GM13976 (cell line): ENCODE measurements at regions not wholly inside any gene's neighbourhood (a gene's known extent, or its start where the extent isn't known, plus 50 kb on each side); places are given as distances from the start of the nearest gene placed in this dataset.

Experiments used
- DNase-seq: peaks from one replicate; pipeline ENCODE4 v3.0.0; 2012; ENCODE audit warnings: low spot score
- in situ Hi-C: fragments of 300-500 bp; cut with MboI; formaldehyde crosslinking; loops from one replicate; pipeline ENCODE4 v1.12.0; 2022; ENCODE audit warnings: low sequenced_read_pairs, mixed read lengths, inconsistent platforms; ENCODE audit not compliant: unreplicated experiment
- TF ChIP-seq, protein P1 (sequence below): IDR thresholded peaks from 2 replicates; pipeline ENCODE4 v1.5.1; 2012; ENCODE audit warnings: borderline replicate concordance, mild to moderate bottlenecking; ENCODE audit not compliant: insufficient read depth; ENCODE audit errors: extremely low read depth, missing control alignments, control extremely low read depth

DNA sequence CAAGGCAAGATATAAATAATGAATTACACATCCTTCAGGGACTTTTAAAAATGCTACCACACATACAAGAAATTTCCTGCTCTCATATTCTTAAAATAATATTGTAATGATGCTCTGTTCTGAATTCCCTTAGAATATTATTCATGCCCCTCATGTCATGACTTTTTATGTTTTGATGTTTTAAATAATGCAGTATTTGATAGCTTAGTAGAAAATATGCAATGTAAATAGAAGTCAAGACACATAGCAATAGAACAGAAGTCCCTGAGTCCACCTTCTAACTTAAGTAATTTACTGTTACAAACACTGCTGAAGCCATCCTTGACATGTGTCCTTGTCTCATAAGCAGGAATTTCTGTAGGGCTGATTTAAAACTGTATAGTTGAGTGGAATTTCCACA, 1071.2 kb upstream of the LCORL start:
- DNase-seq: no peak
- TF ChIP-seq, protein P1, sequence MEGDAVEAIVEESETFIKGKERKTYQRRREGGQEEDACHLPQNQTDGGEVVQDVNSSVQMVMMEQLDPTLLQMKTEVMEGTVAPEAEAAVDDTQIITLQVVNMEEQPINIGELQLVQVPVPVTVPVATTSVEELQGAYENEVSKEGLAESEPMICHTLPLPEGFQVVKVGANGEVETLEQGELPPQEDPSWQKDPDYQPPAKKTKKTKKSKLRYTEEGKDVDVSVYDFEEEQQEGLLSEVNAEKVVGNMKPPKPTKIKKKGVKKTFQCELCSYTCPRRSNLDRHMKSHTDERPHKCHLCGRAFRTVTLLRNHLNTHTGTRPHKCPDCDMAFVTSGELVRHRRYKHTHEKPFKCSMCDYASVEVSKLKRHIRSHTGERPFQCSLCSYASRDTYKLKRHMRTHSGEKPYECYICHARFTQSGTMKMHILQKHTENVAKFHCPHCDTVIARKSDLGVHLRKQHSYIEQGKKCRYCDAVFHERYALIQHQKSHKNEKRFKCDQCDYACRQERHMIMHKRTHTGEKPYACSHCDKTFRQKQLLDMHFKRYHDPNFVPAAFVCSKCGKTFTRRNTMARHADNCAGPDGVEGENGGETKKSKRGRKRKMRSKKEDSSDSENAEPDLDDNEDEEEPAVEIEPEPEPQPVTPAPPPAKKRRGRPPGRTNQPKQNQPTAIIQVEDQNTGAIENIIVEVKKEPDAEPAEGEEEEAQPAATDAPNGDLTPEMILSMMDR: no peak
- in situ Hi-C loops: no loop called here

DNA sequence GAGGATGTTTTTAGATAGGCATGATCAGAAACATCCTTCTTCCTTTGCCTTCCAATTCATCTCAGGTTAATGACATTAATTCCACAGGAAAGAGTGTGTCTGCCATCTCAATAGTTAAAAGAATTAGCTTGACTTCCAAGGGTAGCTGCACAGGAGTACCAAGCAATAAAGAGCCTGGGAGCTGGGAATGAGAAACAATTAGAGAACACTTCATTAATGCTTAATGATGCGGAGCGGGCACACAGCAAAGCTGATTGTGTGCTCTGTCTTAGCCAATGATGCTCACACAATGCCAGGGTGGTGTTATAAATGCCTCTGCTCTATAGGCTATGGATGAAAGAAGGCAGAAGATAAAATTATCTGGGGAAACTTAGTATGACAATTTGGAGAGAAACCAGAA, 1052.5 kb upstream of the LCORL start:
- DNase-seq: no peak
- in situ Hi-C loops: no loop called here
- TF ChIP-seq, protein P1: no peak

DNA sequence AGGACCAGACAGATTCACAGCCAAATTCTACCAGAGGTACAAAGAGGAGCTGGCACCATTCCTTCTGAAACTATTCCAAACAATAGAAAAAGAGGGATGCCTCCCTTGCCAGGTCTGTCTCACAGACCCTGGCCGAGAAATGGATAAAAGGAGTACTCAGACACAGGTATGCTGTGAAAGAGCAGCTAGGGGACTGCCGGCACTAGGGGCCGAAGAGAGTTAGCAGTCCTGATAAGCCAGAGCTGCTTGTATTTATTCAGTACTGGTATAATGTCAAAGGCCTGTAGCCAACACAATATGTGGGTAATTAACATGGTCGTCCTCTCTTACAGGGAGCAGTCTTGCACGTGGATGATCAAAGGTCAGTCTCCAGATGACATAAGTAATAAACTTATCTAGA, 1042.1 kb upstream of the LCORL start:
- no peak for DNase-seq
- TF ChIP-seq, protein P1: no peak
- in situ Hi-C loops: no loop called here

DNA sequence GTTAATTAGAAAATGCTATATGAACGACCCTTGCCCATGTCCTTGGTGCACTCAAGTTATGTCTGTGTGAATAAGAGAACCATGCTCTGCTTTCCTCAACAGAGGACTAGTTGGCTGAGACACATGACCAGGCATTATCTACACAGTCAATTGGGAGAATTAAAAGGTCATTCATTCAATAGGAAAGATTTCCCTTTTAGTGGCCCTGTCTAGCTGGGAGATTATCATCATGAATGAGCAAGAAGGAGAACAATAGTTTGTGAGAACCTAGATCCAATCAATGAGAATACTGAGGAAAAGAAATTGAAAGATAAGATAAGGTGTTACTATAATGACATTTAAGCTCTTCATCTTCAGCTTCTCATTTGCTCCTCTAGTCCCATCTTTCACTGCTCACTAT, 1033.4 kb upstream of the LCORL start:
- in situ Hi-C loops: no loop called here
- TF ChIP-seq, protein P1: no peak
- no peak for DNase-seq

DNA sequence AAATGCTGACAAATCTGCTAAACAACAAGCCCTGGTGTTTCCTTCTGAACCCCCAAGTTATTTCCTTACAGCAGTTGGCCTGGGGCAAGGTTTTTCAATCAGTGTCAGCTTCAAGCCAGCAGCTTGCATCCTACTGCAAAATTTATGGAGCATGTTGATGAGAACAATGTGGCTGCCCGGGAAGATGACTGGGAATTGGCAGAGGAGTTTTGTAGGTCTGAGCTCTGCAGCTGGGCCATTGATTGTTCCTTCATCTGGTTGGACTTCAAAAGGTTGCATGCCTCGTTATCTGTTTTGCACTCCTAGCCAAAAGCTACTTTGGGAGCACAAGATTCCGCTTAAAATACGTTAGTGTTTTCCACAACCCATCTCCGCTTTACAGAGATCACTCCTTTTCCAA, 1030.3 kb upstream of the LCORL start:
- no peak for DNase-seq
- in situ Hi-C loops: no loop called here
- TF ChIP-seq, protein P1: no peak

DNA sequence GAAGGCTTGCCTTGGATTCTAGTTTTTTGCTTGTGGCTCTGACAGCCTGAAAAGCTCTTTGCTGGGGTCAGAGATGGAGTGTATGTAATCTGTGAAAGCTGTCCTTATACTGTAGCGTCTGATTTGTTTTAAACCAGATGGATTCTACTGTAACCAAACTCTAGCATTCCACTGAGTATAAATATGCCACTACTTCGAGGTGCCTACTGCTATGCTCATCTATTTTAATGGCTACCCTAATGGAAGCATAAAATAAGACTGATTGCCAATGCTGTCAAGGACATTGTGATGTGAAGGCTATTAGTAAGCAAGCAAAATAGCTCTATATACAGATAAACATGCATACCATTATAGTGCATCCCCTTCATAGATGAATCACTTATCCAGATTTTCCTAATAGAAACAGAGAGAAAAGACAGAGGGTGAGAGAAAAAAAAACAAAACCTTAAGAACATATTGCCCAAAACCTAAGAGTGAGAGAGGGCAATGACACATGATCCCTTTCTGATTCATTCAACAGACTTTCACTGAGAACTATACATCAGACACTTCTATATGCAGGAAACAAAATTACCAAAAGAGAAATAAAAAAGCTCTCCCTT, 1025.8 kb upstream of the LCORL start:
- TF ChIP-seq, protein P1: no peak
- DNase-seq: no peak
- in situ Hi-C loops: no loop called here
